Spleen (tissue), 7 donors: ENCODE measurements at regions not wholly inside any gene's neighbourhood (a gene's known extent, or its start where the extent isn't known, plus 50 kb on each side); places are given as distances from the start of the nearest gene placed in this dataset.

Source experiments
- POLR2A ChIP-seq, 3 donors: fragments of 450-650 bp; IDR thresholded peaks; one replicate each; pipeline ENCODE4 v1.5.1; 2017; ENCODE audit warnings: antibody characterized with exemption in 3 of 3, mild to moderate bottlenecking in 1 of 3
- POLR2AphosphoS5 ChIP-seq, 3 donors: sonication (generic); formaldehyde crosslinking; IDR thresholded peaks; one replicate each; pipeline ENCODE4 v1.5.1; 2017; ENCODE audit warnings: antibody characterized with exemption in 3 of 3
- TF ChIP-seq, protein P1 (sequence below), 11 experiments: fragments of 200-600 bp in 7 of 11; fragments of 450-650 bp in 4 of 11; sonication (generic) in 4 of 11; IDR thresholded peaks in 8 of 11; conservative IDR thresholded peaks in 3 of 11; 1 replicate in 7 of 11; 2 replicates in 4 of 11; pipeline versions ENCODE4 v1.4.0 to v1.8.0; 2016 to 2021; ENCODE audit warnings: antibody characterized with exemption in 11 of 11, inconsistent platforms in 4 of 11, mild to moderate bottlenecking in 1 of 11
- donor health status: DM: no; HTN: no; CAD: no; lungs with moderate emphysema.
- donor health status: DM: no; HTN: no; CAD: no.
- donor health status: DM: no; HTN: no; CAD: no.

DNA sequence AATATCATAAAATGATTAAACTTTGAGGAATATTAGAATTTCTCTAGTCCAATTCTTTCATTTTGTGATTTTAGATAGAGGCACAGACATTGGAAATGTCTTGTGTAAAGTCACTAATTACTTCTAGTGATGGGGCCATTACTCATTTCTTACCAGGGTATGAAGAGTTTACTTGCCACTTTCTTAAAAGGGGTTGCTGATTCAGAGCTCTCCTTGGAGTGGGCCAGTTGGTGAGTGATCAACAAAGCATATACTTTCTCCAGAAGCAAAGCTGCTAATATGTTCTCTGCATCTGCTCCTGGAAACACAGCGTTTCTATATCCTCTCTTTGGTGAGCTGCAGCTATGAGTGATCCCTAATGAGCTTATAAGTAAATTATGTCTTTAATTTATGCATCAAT, 408.9 kb upstream of the LRATD1 start:
- TF ChIP-seq, protein P1, sequence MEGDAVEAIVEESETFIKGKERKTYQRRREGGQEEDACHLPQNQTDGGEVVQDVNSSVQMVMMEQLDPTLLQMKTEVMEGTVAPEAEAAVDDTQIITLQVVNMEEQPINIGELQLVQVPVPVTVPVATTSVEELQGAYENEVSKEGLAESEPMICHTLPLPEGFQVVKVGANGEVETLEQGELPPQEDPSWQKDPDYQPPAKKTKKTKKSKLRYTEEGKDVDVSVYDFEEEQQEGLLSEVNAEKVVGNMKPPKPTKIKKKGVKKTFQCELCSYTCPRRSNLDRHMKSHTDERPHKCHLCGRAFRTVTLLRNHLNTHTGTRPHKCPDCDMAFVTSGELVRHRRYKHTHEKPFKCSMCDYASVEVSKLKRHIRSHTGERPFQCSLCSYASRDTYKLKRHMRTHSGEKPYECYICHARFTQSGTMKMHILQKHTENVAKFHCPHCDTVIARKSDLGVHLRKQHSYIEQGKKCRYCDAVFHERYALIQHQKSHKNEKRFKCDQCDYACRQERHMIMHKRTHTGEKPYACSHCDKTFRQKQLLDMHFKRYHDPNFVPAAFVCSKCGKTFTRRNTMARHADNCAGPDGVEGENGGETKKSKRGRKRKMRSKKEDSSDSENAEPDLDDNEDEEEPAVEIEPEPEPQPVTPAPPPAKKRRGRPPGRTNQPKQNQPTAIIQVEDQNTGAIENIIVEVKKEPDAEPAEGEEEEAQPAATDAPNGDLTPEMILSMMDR (IDR thresholded peaks at IDR 0.05 in 8 of 11, conservative IDR thresholded peaks at IDR 0.05 in 3 of 11), result no peak
- TF ChIP-seq POLR2A (IDR thresholded peaks at IDR 0.05), result no peak
- TF ChIP-seq POLR2AphosphoS5 (IDR thresholded peaks at IDR 0.05), result no peak
